ENCODE measurements at regions not wholly inside any gene's neighbourhood (a gene's known extent, or its start where the extent isn't known, plus 50 kb on each side); places are given as distances from the start of the nearest gene placed in this dataset.

DNA sequence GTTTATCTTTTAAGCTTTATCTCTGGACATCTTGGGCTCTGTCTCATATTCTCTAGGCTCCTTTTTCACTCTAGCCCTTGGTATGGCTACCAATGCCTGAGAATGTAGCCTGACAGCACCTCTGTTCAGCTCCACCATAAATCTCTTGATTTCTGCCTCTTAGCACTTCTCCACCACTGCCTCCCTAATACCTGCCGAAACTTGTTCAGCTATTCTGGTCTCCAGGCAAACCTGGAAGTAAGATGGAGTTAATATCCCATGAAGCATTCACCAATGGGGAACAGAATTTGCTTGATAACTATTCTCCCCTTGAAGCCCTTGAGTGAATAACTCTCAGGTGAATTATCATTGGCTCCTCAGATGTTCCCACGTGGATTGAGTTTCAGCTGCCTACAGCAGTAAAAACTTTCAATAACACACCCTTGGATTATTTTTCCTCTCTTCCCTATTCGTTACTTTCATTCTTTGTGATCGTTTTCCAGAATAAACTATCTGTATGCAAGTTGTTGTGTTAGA is 145.6 kb downstream of the EVA1A start:
- Histone ChIP-seq H3K4me3 (ENCODE audit: low read length) (no peak overlapping the region), H3K36me3 (ENCODE audit: insufficient read depth, low read length) (no peaks in the 10 kb centered on the region), H3K27ac (ENCODE audit: low read depth in 1 of 2, low read length in 2 of 2) (no peak overlapping the region), H3K27me3 (ENCODE audit: control insufficient read depth in 1 of 2, insufficient read depth in 2 of 2, low read length in 2 of 2) (no peaks in the 10 kb centered on the region), H3K4me1 (ENCODE audit: insufficient read depth, low read length) (no peaks in the 10 kb centered on the region), H3K9me3 (ENCODE audit: control insufficient read depth in 1 of 2, insufficient read depth in 1 of 2, low read length in 2 of 2) (peaks cover 0 to 7% of the 10 kb centered on the region in 2 experiments)
- DNase-seq (no peak), ATAC-seq (ENCODE audit: poor library complexity) (no peak)
- intact Hi-C loops (cut with DNase I, micrococcal nuclease) = no loop called here
- Mint-ChIP-seq H3K4me1 (ENCODE audit: low read depth) (peaks cover 34% of the 10 kb centered on the region), H3K36me3 (ENCODE audit: low read depth) (peaks cover 36% of the 10 kb centered on the region), H3K27ac (no peak overlapping the region), H3K27me3 (no peaks in the 10 kb centered on the region), H3K9me3 (peaks cover 10% of the 10 kb centered on the region), H3K4me3 (peak overlapping the region; percentile 89)
- TF ChIP-seq, protein P1, sequence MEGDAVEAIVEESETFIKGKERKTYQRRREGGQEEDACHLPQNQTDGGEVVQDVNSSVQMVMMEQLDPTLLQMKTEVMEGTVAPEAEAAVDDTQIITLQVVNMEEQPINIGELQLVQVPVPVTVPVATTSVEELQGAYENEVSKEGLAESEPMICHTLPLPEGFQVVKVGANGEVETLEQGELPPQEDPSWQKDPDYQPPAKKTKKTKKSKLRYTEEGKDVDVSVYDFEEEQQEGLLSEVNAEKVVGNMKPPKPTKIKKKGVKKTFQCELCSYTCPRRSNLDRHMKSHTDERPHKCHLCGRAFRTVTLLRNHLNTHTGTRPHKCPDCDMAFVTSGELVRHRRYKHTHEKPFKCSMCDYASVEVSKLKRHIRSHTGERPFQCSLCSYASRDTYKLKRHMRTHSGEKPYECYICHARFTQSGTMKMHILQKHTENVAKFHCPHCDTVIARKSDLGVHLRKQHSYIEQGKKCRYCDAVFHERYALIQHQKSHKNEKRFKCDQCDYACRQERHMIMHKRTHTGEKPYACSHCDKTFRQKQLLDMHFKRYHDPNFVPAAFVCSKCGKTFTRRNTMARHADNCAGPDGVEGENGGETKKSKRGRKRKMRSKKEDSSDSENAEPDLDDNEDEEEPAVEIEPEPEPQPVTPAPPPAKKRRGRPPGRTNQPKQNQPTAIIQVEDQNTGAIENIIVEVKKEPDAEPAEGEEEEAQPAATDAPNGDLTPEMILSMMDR (IDR thresholded peaks at IDR 0.05) = no peak
- ChIA-PET CTCF (no interaction called here), POLR2A (no interaction called here)

DNA sequence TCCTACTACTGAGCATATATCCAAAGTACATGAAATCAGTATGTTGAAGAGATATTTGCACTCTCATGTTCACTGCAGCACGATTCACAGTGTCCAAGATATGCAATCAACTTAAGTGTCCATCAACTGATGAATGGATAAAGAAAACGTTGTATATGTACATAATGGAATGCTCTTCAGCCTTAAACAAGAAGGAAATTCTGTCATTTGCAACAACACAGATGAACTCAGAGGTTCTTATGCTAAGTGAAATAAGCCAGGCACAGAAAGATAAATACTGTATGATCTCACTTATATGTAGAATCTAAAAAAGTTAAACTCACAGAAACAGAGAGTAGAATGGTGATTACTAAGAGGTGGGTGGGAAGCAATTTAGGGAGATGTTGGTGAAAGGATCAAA is 149.2 kb downstream of the EVA1A start:
- Mint-ChIP-seq H3K9me3 (peaks cover 10% of the 10 kb centered on the region), H3K4me1 (ENCODE audit: low read depth) (peaks cover 22% of the 10 kb centered on the region)
- intact Hi-C loops (cut with DNase I, micrococcal nuclease) = no loop called here

DNA sequence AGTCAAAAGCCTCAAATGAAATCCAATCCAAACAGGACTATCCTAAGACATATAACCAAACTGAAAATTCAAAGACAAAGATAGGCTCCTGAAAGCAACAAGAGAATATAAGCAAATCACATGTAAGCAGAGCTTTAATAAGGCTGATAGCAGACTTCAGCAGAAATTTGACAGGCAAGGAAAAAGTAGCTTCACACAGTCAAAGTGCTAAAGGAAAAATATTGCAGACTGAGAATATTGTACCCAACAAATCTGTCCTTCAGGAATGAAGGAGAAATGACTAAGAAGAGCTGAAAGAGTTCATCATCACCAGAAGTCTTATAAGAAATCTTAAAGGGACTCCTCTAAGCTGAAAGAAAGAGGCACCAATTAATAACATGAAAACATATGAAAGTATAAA is 150.0 kb downstream of the EVA1A start:
- H3K9me3 ChIP-seq (ENCODE audit: control insufficient read depth in 1 of 2, insufficient read depth in 1 of 2, low read length in 2 of 2) = peaks cover 7 to 11% of the 10 kb centered on the region in 2 experiments
- no peaks in the 10 kb centered on the region for H3K36me3 ChIP-seq (ENCODE audit: insufficient read depth, low read length)
- H3K9me3 Mint-ChIP-seq = peaks cover 10% of the 10 kb centered on the region
- ChIA-PET POLR2A (no interaction called here), CTCF (no interaction called here)
- intact Hi-C loops (cut with DNase I, micrococcal nuclease) = no loop called here
- H3K4me1 Mint-ChIP-seq (ENCODE audit: low read depth) = peaks cover 16% of the 10 kb centered on the region
- TF ChIP-seq, protein P1 (IDR thresholded peaks at IDR 0.05) = no peak
- no peaks in the 10 kb centered on the region for H3K27me3 ChIP-seq (ENCODE audit: control insufficient read depth in 1 of 2, insufficient read depth in 2 of 2, low read length in 2 of 2)
- DNase-seq (no peak), ATAC-seq (ENCODE audit: poor library complexity) (no peak)
- no peaks in the 10 kb centered on the region for H3K27me3 Mint-ChIP-seq
- no peaks in the 10 kb centered on the region for H3K4me1 ChIP-seq (ENCODE audit: insufficient read depth, low read length)
- H3K27ac Mint-ChIP-seq = no peak overlapping the region
- peaks cover 39% of the 10 kb centered on the region for H3K36me3 Mint-ChIP-seq (ENCODE audit: low read depth)
- H3K27ac ChIP-seq (ENCODE audit: low read depth in 1 of 2, low read length in 2 of 2) = no peak overlapping the region
- H3K4me3 Mint-ChIP-seq = no peak overlapping the region
- H3K4me3 ChIP-seq (ENCODE audit: low read length) = no peak overlapping the region

More for the DNA sequence above, 149.2 kb downstream of the EVA1A start:
- Mint-ChIP-seq H3K27me3 (no peaks in the 10 kb centered on the region), H3K36me3 (ENCODE audit: low read depth) (peaks cover 42% of the 10 kb centered on the region), H3K4me3 (no peak overlapping the region), H3K27ac (no peak overlapping the region)
- Histone ChIP-seq H3K27ac (ENCODE audit: low read depth in 1 of 2, low read length in 2 of 2) (no peak overlapping the region), H3K36me3 (ENCODE audit: insufficient read depth, low read length) (no peaks in the 10 kb centered on the region), H3K4me1 (ENCODE audit: insufficient read depth, low read length) (no peaks in the 10 kb centered on the region), H3K27me3 (ENCODE audit: control insufficient read depth in 1 of 2, insufficient read depth in 2 of 2, low read length in 2 of 2) (no peaks in the 10 kb centered on the region), H3K9me3 (ENCODE audit: control insufficient read depth in 1 of 2, insufficient read depth in 1 of 2, low read length in 2 of 2) (peaks cover 7 to 11% of the 10 kb centered on the region in 2 experiments), H3K4me3 (ENCODE audit: low read length) (no peak overlapping the region)
- CTCF ChIA-PET = no interaction called here
- POLR2A ChIA-PET = no interaction called here
- DNase-seq = no peak
- no peak for ATAC-seq (ENCODE audit: poor library complexity)
- TF ChIP-seq, protein P1 (IDR thresholded peaks at IDR 0.05) = no peak

Measured in CD4-positive, alpha-beta T cell (primary cell).